Thyroid gland (tissue), 4 donors: ENCODE measurements at regions not wholly inside any gene's neighbourhood (a gene's known extent, or its start where the extent isn't known, plus 50 kb on each side); places are given as distances from the start of the nearest gene placed in this dataset.

Experiments used
- DNase-seq, 2 donors: peaks; one replicate each; pipeline ENCODE4 v3.0.0-alpha.2; 2019
- H3K27ac ChIP-seq, 3 donors: fragments of 200-600 bp; sonication (generic); 1 replicate in 2 of 3; 2 replicates in 1 of 3; pipeline ENCODE4 v1.5.1; 2016 to 2019; ENCODE audit warnings: mild to moderate bottlenecking in 1 of 3, moderate library complexity in 1 of 3
- H3K27me3 ChIP-seq: fragments of 200-600 bp; sonication (generic); one replicate; pipeline ENCODE4 v1.5.1; 2019
- H3K36me3 ChIP-seq, 2 donors: fragments of 200-600 bp; sonication (generic); one replicate each; pipeline ENCODE4 v1.5.1; 2016 to 2019
- H3K4me1 ChIP-seq, 2 donors: fragments of 200-600 bp; sonication (generic); one replicate each; pipeline ENCODE4 v1.5.1; 2017 to 2019
- H3K4me3 ChIP-seq, 3 donors: fragments of 200-600 bp; sonication (generic); replicated peaks in 1 of 3; 1 replicate in 2 of 3; 2 replicates in 1 of 3; pipeline ENCODE4 v1.5.1; 2016; ENCODE audit warnings: mild to moderate bottlenecking in 1 of 3
- H3K9me3 ChIP-seq: fragments of 200-600 bp; sonication (generic); one replicate; pipeline ENCODE4 v1.5.1; 2017
- CTCF ChIP-seq, 6 experiments: fragments of 200-600 bp in 3 of 6; fragments of 450-650 bp in 3 of 6; sonication (generic) in 3 of 6; IDR thresholded peaks; one replicate each; pipeline ENCODE4 v1.5.1; 2016 to 2019; ENCODE audit warnings: antibody characterized with exemption in 6 of 6, mild to moderate bottlenecking in 2 of 6, inconsistent platforms in 1 of 6, moderate library complexity in 1 of 6
- POLR2A ChIP-seq, 2 donors: fragments of 450-650 bp; IDR thresholded peaks; one replicate each; pipeline ENCODE4 v1.6.1; 2017; ENCODE audit warnings: antibody characterized with exemption in 2 of 2, mild to moderate bottlenecking in 2 of 2, moderate library complexity in 1 of 2
- WGBS, 2 donors: methylation state at CpG; one replicate each; pipeline ENCODE4 v1.1.5; 2017; 5-methylcytosine and 5-hydroxymethylcytosine counted together
- intact Hi-C: fragments of 100-400 bp; cut with DNase I; formaldehyde crosslinking; loops from one replicate; pipeline ENCODE4 v1.15.1; 2023

GRCh38 chr2:234641086-234641485 lies 144.2 kb upstream of the ARL4C start:
- 57 to 58% methylated on average over 2 of the region's 2 CpGs for WGBS, 2 donors

GRCh38 chr2:234640657-234641056 lies 143.8 kb upstream of the ARL4C start:
- WGBS, 2 donors = 89 to 90% methylated on average over 1 of the region's 1 CpG
- Histone ChIP-seq H3K27ac (no peak overlapping the region), H3K4me3 (no peak overlapping the region), H3K36me3 (no peaks in the 10 kb centered on the region), H3K4me1 (no peaks in the 10 kb centered on the region), H3K27me3 (no peaks in the 10 kb centered on the region), H3K9me3 (no peaks in the 10 kb centered on the region)
- DNase-seq = no peak
- intact Hi-C loops = no loop called here
- no peak for TF ChIP-seq CTCF (IDR thresholded peaks at IDR 0.05)
- no peak for TF ChIP-seq POLR2A (IDR thresholded peaks at IDR 0.05)

More at GRCh38 chr2:234641086-234641485, 144.2 kb upstream of the ARL4C start:
- Histone ChIP-seq H3K4me3 (no peak overlapping the region), H3K9me3 (no peaks in the 10 kb centered on the region), H3K27ac (no peak overlapping the region), H3K36me3 (no peaks in the 10 kb centered on the region), H3K4me1 (no peaks in the 10 kb centered on the region), H3K27me3 (no peaks in the 10 kb centered on the region)
- intact Hi-C loops = no loop called here
- no peak for DNase-seq
- no peak for TF ChIP-seq CTCF (IDR thresholded peaks at IDR 0.05)
- no peak for TF ChIP-seq POLR2A (IDR thresholded peaks at IDR 0.05)

- TF ChIP-seq POLR2A (IDR thresholded peaks at IDR 0.05) = no peak
- TF ChIP-seq CTCF (IDR thresholded peaks at IDR 0.05) = no peak
- DNase-seq = no peak
- no peak overlapping the region for H3K27ac ChIP-seq
- no peaks in the 10 kb centered on the region for H3K4me1 ChIP-seq
- H3K9me3 ChIP-seq = no peaks in the 10 kb centered on the region
- intact Hi-C loops = no loop called here
- 96 to 97% methylated on average over 1 of the region's 1 CpG for WGBS, 2 donors
- no peaks in the 10 kb centered on the region for H3K36me3 ChIP-seq
- H3K27me3 ChIP-seq = no peaks in the 10 kb centered on the region
- H3K4me3 ChIP-seq = no peak overlapping the region
These were observed 142.1 kb upstream of the ARL4C start for GRCh38 chr2:234638966-234639365.

GRCh38 chr2:234635284-234635683 lies 138.4 kb upstream of the ARL4C start:
- no peak for DNase-seq
- H3K36me3 ChIP-seq = no peaks in the 10 kb centered on the region
- 75 to 83% methylated on average over 1 of the region's 1 CpG for WGBS, 2 donors
- intact Hi-C loops = no loop called here
- no peaks in the 10 kb centered on the region for H3K27me3 ChIP-seq
- H3K27ac ChIP-seq = no peak overlapping the region
- H3K4me3 ChIP-seq = no peak overlapping the region
- H3K9me3 ChIP-seq = no peaks in the 10 kb centered on the region
- no peaks in the 10 kb centered on the region for H3K4me1 ChIP-seq
- no peak for TF ChIP-seq POLR2A (IDR thresholded peaks at IDR 0.05)
- TF ChIP-seq CTCF (IDR thresholded peaks at IDR 0.05) = no peak

GRCh38 chr2:234633581-234634230 lies 136.8 kb upstream of the ARL4C start:
- Histone ChIP-seq H3K9me3 (no peaks in the 10 kb centered on the region), H3K4me1 (no peaks in the 10 kb centered on the region), H3K27ac (no peak overlapping the region), H3K36me3 (no peaks in the 10 kb centered on the region), H3K27me3 (no peaks in the 10 kb centered on the region), H3K4me3 (no peak overlapping the region)
- no peak for TF ChIP-seq CTCF (IDR thresholded peaks at IDR 0.05)
- TF ChIP-seq POLR2A (IDR thresholded peaks at IDR 0.05) = no peak
- intact Hi-C loops = no loop called here
- 86 to 87% methylated on average over 9 of the region's 9 CpGs for WGBS, 2 donors
- no peak for DNase-seq
